ENCODE measurements at regions not wholly inside any gene's neighbourhood (a gene's known extent, or its start where the extent isn't known, plus 50 kb on each side); places are given as distances from the start of the nearest gene placed in this dataset.
A peak's percentile ranks its signal among the peaks of the same experiment; 100 is the strongest.

GRCh38 chr12:100675432-100675831, 101.9 kb downstream of the GAS2L3 start:
- Histone ChIP-seq H3K27ac (no peak overlapping the region), H3K27me3 (peaks cover 0 to 3% (median 0%) of the 10 kb centered on the region in 3 donors), H3K9me3 (no peaks in the 10 kb centered on the region), H3K4me3 (no peak overlapping the region), H3K4me1 (no peaks in the 10 kb centered on the region), H3K36me3 (no peaks in the 10 kb centered on the region)
- no peak for TF ChIP-seq CTCF (IDR thresholded peaks at IDR 0.05)
- TF ChIP-seq POLR2AphosphoS5 (IDR thresholded peaks at IDR 0.05), result no peak
- TF ChIP-seq POLR2A (IDR thresholded peaks at IDR 0.05), result no peak
- no peak for TF ChIP-seq EP300 (IDR thresholded peaks at IDR 0.05)
- DNase-seq, result peak in 1 of 2 donors; percentile 78
- intact Hi-C loops (cut with DNase I; ENCODE audit: low total_unique reads), result no loop called here
- WGBS, 5 donors, result 26 to 46% (median 40%) methylated on average over 4 of the region's 4 CpGs

- Histone ChIP-seq H3K27me3 (peaks cover 0 to 3% (median 0%) of the 10 kb centered on the region in 3 donors), H3K27ac (no peak overlapping the region), H3K4me3 (no peak overlapping the region), H3K9me3 (peaks cover 0 to 19% (median 12%) of the 10 kb centered on the region in 4 donors), H3K4me1 (no peaks in the 10 kb centered on the region), H3K36me3 (no peaks in the 10 kb centered on the region)
- no peak for TF ChIP-seq POLR2A (IDR thresholded peaks at IDR 0.05)
- TF ChIP-seq EP300 (IDR thresholded peaks at IDR 0.05), result no peak
- TF ChIP-seq POLR2AphosphoS5 (IDR thresholded peaks at IDR 0.05), result no peak
- TF ChIP-seq CTCF (IDR thresholded peaks at IDR 0.05), result no peak
- no peak for DNase-seq
- intact Hi-C loops (cut with DNase I; ENCODE audit: low total_unique reads), result no loop called here
Measured at GRCh38 chr12:100681074-100681473, 107.6 kb downstream of the GAS2L3 start.

GRCh38 chr12:100682178-100682577, 108.7 kb downstream of the GAS2L3 start:
- Histone ChIP-seq H3K4me3 (no peak overlapping the region), H3K27ac (no peak overlapping the region), H3K4me1 (no peaks in the 10 kb centered on the region), H3K9me3 (peaks cover 0 to 20% (median 12%) of the 10 kb centered on the region in 4 donors), H3K36me3 (no peaks in the 10 kb centered on the region), H3K27me3 (peaks cover 0 to 3% (median 0%) of the 10 kb centered on the region in 3 donors)
- intact Hi-C loops (cut with DNase I; ENCODE audit: low total_unique reads), result no loop called here
- 53 to 67% (median 58%) methylated on average over 2 of the region's 2 CpGs for WGBS, 5 donors
- no peak for TF ChIP-seq POLR2AphosphoS5 (IDR thresholded peaks at IDR 0.05)
- no peak for TF ChIP-seq POLR2A (IDR thresholded peaks at IDR 0.05)
- no peak for TF ChIP-seq EP300 (IDR thresholded peaks at IDR 0.05)
- TF ChIP-seq CTCF (IDR thresholded peaks at IDR 0.05), result no peak
- DNase-seq, result no peak

GRCh38 chr12:100687686-100688085, 106.9 kb upstream of the ANO4 start:
- Histone ChIP-seq H3K4me3 (no peak overlapping the region), H3K27ac (no peak overlapping the region), H3K36me3 (no peaks in the 10 kb centered on the region), H3K9me3 (peaks cover 0 to 20% (median 12%) of the 10 kb centered on the region in 4 donors), H3K27me3 (no peaks in the 10 kb centered on the region), H3K4me1 (no peaks in the 10 kb centered on the region)
- no peak for DNase-seq
- intact Hi-C loops (cut with DNase I; ENCODE audit: low total_unique reads), result no loop called here
- TF ChIP-seq CTCF (IDR thresholded peaks at IDR 0.05) (no peak), POLR2A (IDR thresholded peaks at IDR 0.05) (no peak), POLR2AphosphoS5 (IDR thresholded peaks at IDR 0.05) (no peak), EP300 (IDR thresholded peaks at IDR 0.05) (no peak)
- WGBS, 5 donors, result 89 to 100% (median 94%) methylated on average over 1 of the region's 1 CpG
